NCI-H1694 treated with DMSO at 0.1 percent for 48 hours (cell line): ENCODE measurements at regions not wholly inside any gene's neighbourhood (a gene's known extent, or its start where the extent isn't known, plus 50 kb on each side); places are given as distances from the start of the nearest gene placed in this dataset.

Source experiments
- DNase-seq: peaks from one replicate; lab custom pipeline; 2025; lab: John Stamatoyannopoulos, UW

GRCh38 chr1:13922466-13923110 lies 222.6 kb downstream of the PRDM2 start:
- DNase-seq: no peak

GRCh38 chr1:13926556-13926955 lies 226.6 kb downstream of the PRDM2 start:
- no peak for DNase-seq

- no peak for DNase-seq
Measured at GRCh38 chr1:13927736-13928135, 227.7 kb downstream of the PRDM2 start.

GRCh38 chr1:13929313-13929712 lies 229.3 kb downstream of the PRDM2 start:
- no peak for DNase-seq

- DNase-seq: no peak
Measured at GRCh38 chr1:13930151-13930550, 230.2 kb downstream of the PRDM2 start.

- DNase-seq: no peak
Measured at GRCh38 chr1:13931226-13931625, 231.2 kb downstream of the PRDM2 start.

- DNase-seq: no peak
Measured at GRCh38 chr1:13935336-13935735, 235.3 kb downstream of the PRDM2 start.

- DNase-seq: no peak
Measured at GRCh38 chr1:13941315-13941714, 241.3 kb downstream of the PRDM2 start.

- no peak for DNase-seq
Measured at GRCh38 chr1:13943055-13943454, 243.1 kb downstream of the PRDM2 start.

GRCh38 chr1:13945856-13946255 lies 245.9 kb downstream of the PRDM2 start:
- no peak for DNase-seq

GRCh38 chr1:13947658-13948057 lies 247.7 kb downstream of the PRDM2 start:
- no peak for DNase-seq

GRCh38 chr1:13948396-13948795 lies 248.4 kb downstream of the PRDM2 start:
- no peak for DNase-seq

GRCh38 chr1:13948888-13949391 lies 249.0 kb downstream of the PRDM2 start:
- DNase-seq: no peak

- no peak for DNase-seq
Measured at GRCh38 chr1:13949546-13949945, 249.6 kb downstream of the PRDM2 start.

- no peak for DNase-seq
Measured at GRCh38 chr1:13950637-13951036, 250.6 kb downstream of the PRDM2 start.

- no peak for DNase-seq
Measured at GRCh38 chr1:13951793-13952751, 252.1 kb downstream of the PRDM2 start.

- no peak for DNase-seq
Measured at GRCh38 chr1:13952985-13953384, 253.0 kb downstream of the PRDM2 start.

GRCh38 chr1:13956393-13956792 lies 256.4 kb downstream of the PRDM2 start:
- DNase-seq: no peak

GRCh38 chr1:13960375-13960987 lies 260.5 kb downstream of the PRDM2 start:
- DNase-seq: peak; percentile 9

GRCh38 chr1:13964768-13965167 lies 264.8 kb downstream of the PRDM2 start:
- DNase-seq: no peak

- DNase-seq: peak; percentile 32
Measured at GRCh38 chr1:13965770-13966398, 265.9 kb downstream of the PRDM2 start.

- DNase-seq: no peak
Measured at GRCh38 chr1:13967707-13968106, 267.7 kb downstream of the PRDM2 start.
